ENCODE measurements at regions not wholly inside any gene's neighbourhood (a gene's known extent, or its start where the extent isn't known, plus 50 kb on each side); places are given as distances from the start of the nearest gene placed in this dataset.
A peak's percentile ranks its signal among the peaks of the same experiment; 100 is the strongest.
"Not testable (repeated sequence)": the region's sequence is repeated elsewhere in the genome, so short reads cannot be mapped to it uniquely, and the experiment has no call there.

DNA sequence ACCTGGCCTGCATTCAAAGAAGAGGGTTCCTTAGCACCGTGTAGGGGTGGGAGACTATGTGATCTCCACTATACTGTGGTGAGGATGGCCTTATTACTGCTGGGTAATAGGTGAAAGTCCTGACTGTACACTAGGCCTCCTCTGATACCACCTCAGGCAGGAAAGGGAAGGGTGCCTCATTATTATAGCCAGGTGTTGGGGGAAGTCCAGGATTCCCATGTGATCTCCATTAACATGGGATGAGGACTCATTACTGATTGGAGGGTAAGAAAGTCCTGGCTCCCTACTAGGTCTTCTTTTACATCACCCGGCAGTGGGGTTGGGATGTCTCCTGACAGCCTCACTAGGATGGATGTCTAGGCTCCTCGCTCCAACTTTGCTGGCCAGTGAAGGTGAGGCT lies 252.1 kb downstream of the LRIG3 start:
- DNase-seq, result no peak

DNA sequence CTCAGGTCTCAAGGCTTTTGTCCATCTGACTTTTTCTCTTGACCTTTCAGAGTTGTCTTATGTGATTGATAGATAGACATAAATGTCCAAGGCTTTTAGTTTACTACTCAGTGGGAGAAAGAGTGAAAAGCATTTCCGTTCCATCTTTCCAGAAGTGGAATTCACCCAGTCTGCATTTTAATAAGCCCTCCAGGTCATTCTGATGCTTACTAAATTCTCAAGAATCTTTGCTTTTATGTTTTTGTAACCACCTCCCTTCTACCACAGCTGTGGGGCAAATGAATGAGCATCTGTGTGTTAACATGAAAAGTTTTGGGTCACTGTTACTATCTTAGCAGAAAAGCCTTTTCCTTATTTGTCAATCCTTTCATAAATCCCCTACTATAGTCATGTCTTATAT lies 251.4 kb downstream of the LRIG3 start:
- no peak for DNase-seq

DNA sequence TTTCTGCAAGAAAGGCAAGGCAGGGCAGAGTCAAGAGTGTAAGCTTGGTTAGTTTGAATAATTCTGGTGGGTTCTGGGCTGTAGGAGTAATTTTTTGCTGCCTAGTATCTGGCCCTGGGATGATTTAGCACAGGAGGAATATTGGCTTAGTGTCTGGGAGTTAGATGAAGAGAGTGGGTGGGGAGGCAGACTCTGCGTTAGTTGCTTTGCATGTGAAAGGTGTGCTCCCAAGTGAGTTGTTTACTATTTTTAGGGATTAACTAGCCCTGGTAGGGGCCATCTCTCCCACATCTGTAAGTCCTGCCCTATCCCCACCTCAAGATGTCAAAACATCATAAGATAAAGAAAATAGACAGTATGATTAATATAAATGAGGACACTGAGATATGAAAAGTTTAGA lies 249.7 kb downstream of the LRIG3 start:
- DNase-seq, result no peak

DNA sequence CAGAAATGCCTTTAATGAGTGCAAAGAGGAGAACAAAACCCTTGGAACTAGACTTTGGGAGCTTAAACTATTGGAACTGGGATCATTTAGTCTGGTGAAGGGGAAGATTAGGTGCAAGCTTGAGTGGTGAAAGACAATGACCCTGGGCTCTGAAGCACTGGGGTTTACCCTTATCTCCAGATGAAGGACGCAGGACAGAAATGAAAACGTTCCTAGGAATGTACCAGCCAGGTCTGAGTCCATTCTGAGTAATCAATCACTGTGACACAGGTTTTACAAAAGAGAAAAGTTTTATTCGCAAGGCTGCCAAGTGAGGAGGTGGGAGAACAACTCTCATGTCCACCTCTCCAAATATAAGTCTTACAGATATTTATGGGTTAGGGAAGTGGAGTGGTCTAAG lies 249.1 kb downstream of the LRIG3 start:
- DNase-seq, result no peak

GRCh38 chr12:58673021-58673420 lies 247.3 kb downstream of the LRIG3 start:
- no peak for DNase-seq

- not testable (repeated sequence) for DNase-seq
Measured at GRCh38 chr12:58677833-58678232, 242.5 kb downstream of the LRIG3 start.

GRCh38 chr12:58678753-58679152 lies 241.6 kb downstream of the LRIG3 start:
- no peak for DNase-seq

- no peak for DNase-seq
Measured at GRCh38 chr12:58681730-58682129, 238.6 kb downstream of the LRIG3 start.

DNA sequence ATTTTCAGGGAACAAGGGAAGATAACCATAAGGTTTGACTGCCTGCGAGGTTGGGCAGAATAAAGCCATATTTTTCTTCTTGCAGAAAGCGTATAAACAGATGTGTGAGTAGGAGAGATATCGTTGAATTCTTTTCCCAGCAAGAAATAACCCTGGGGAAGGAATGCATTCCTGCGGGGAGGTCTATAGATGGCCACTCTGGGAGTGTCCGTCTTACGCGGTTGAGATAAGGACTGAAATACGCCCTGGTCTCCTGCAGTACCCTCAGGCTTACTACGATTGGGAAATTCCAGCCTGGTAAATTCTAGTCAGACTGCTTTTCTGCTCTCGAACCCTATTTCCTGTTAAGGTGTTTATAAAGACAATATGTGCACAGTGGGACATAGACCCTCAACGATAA lies 225.0 kb downstream of the LRIG3 start:
- no peak for DNase-seq

GRCh38 chr12:58701536-58701935 lies 218.8 kb downstream of the LRIG3 start:
- no peak for DNase-seq

- peak; percentile 89 for DNase-seq
Measured at GRCh38 chr12:58703866-58704265, 216.4 kb downstream of the LRIG3 start.

DNA sequence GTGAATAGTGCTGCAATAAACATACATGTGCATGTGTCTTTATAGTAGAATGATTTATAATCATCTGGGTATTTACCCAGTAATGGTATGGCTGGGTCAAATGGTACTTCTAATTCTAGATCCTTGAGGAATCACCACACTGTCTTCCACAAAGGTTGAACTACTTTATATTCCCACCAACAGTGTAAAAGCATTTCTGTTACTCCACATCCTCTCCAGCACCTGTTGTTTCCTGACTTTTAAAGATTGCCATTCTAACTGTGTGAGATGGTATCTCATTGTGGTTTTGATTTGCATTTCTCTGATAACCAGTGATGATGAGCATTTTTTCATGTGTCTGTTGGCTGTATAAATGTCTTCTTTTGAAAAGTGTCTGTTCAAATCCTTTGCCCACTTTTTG lies 215.5 kb downstream of the LRIG3 start:
- not testable (repeated sequence) for DNase-seq

- DNase-seq, result no peak
Measured at GRCh38 chr12:58710901-58711300, 209.4 kb downstream of the LRIG3 start.

DNA sequence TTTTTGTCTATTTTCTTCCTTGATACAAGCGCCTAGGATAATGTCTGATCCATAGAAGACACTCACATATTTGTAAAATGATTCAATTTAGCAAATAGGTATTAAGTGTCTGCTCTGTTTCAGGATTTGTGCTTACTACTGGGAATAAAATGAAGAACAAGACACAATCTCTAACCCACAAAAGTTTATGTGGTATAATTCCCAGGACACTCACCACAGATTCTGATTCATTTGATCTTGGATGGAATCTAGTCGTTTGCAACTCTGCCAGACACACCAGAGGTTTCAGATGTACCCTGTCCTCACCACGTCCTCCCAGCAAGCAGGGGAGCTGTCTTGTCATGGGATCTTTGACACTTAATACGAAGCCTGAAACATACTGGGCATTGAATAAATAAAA lies 208.3 kb downstream of the LRIG3 start:
- DNase-seq, result no peak

GRCh38 chr12:58712976-58713375 lies 207.3 kb downstream of the LRIG3 start:
- DNase-seq, result no peak

DNA sequence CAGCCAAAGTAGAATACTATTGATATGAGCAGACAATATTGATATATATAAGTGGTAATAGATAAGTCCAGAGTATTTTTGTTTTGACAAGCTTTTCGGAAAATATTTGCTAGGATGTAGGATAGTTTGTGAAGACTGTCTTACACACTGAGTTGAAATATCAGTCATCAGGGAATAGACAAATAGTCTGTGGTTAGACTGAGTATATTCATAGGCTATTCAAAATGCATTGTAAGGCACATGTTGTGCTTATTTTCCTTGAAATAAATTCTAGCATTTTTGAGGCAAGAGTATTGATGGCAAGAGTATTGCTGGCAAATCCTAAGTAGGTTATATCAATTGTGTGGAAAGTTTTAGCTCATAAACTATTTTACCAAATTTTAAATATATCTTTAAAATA lies 201.1 kb downstream of the LRIG3 start:
- no peak for DNase-seq

DNA sequence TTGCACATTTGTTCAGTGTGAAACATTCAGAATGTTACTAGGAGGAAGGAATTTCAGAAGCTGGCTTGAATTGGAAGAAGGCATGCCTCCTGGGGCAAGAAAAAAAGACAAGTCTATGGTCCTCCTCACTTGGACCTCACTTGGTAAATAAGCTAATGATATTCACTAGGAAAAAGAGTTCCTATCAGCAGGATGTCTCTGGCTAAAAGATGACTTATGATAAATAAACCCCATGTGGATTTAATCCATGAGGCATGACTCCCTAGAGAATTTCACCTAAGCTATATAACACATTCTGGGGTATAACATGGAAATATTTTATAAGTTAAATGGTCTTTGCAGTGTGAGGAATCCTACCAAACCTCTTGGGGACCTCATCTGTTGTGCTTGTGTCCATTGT lies 199.9 kb downstream of the LRIG3 start:
- no peak for DNase-seq

GRCh38 chr12:58725400-58726105 lies 194.8 kb downstream of the LRIG3 start:
- DNase-seq, result no peak

DNA sequence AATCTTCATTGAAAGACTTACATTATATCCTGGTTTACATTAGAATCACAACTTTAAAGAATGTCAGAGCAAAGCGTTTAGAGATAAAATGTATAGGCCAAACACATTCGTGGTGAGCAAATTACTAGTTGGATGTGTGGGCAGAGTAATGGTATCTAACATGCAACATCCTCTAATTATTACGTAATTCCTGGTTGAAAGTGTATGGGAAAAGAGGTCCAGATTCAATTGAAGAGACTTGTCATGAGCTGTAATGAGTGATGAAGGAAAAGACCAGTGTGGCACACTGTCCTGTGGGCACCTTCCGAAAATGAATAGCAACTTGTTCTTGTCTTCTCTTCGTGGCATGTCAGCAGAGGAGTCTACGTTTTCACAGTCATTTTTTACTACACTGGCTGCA lies 192.8 kb downstream of the LRIG3 start:
- DNase-seq, result no peak

DNA sequence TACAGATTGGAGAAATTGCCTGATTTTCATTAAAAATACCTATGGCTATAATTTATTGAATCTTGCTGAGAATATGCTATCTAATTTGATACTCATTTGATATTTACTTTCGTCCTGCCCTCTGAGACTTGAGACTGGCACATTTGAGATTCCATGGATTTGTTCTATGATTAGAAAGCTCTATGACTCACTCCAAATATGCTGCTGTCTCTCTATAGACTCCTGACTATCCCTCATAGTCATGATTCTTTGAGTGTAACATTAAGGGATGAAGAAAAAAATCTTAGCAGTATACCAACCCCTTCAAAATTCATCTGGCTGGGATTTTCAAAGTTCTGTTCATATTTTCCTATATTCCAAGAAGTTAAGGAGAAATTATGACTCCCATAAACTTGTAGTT lies 191.9 kb downstream of the LRIG3 start:
- no peak for DNase-seq

DNA sequence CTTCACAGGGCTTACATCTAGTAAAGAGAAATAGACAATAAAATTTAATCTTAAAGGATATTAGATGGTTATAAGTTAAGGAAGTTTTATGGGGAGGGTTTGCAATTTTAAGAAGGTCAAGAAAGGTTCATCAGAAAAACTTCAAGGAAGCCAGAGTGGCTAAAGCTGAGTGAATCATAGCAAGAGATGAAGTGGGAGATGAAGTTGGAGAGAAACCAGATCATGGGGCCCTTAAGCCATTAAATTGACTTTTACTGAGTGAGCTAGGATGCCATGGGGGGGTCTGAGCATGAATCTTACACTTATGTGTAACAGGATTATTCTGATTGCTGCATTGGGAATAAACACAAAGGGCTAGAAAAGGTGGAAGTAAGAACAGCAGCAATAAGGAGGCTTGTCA lies 189.2 kb downstream of the LRIG3 start:
- no peak for DNase-seq

- no peak for DNase-seq
Measured at GRCh38 chr12:58732894-58733293, 187.4 kb downstream of the LRIG3 start.

GRCh38 chr12:58741226-58741625 lies 179.1 kb downstream of the LRIG3 start:
- no peak for DNase-seq

GRCh38 chr12:58745348-58746125 lies 174.8 kb downstream of the LRIG3 start:
- no peak for DNase-seq

DNA sequence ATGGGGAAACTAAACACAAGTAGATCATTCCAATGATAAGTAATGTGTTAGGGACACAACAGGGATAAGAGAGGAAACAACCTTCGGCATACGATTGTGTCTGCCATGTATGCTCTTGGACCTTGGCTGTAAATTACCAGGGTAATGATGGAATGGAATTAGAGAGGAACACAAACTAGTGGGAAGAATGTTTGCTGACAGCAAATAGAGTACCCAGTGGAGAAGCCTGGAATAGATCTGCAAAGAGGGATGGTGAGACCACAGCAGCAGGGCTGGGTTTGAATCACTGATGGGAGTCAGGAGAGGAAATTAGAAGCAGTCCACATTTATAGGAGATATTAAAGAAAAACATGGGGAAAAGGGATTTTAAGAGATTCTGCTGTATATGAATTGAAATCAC lies 172.8 kb downstream of the LRIG3 start:
- no peak for DNase-seq

All from femur (tissue), 1 donor.